ENCODE measurements at regions not wholly inside any gene's neighbourhood (a gene's known extent, or its start where the extent isn't known, plus 50 kb on each side); places are given as distances from the start of the nearest gene placed in this dataset.

DNA sequence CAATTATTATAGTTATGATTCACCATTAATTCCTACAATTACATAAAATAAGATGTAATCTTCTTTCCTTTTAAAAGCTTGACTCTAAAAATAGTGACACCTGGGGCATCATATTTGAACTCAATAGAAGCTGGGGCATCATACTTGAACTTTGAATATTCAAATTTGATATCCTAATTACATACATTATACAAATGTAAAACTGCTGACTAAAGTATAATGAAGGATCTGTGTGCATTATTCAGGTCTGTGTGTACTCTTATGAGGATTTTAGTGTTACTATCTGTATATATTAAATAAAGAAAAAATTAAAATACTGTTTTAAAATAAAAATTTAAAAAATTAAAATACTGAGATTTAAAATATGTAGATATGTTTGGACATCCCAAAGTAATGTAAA lies 696.9 kb upstream of the FBXO33 start:
- TF ChIP-seq ESRRA (IDR thresholded peaks at IDR 0.05; ENCODE audit: borderline replicate concordance, low read length) (no peak), HDAC2 (IDR thresholded peaks at IDR 0.05) (no peak), BHLHE40 (IDR thresholded peaks at IDR 0.05; ENCODE audit: low read depth, low read length) (no peak), NPAS2 (CRISPR knock-in tag; IDR thresholded peaks at IDR 0.05; ENCODE audit: borderline replicate concordance) (no peak), EP300 (IDR thresholded peaks at IDR 0.05) (no peak)
- TF ChIP-seq, protein P1, sequence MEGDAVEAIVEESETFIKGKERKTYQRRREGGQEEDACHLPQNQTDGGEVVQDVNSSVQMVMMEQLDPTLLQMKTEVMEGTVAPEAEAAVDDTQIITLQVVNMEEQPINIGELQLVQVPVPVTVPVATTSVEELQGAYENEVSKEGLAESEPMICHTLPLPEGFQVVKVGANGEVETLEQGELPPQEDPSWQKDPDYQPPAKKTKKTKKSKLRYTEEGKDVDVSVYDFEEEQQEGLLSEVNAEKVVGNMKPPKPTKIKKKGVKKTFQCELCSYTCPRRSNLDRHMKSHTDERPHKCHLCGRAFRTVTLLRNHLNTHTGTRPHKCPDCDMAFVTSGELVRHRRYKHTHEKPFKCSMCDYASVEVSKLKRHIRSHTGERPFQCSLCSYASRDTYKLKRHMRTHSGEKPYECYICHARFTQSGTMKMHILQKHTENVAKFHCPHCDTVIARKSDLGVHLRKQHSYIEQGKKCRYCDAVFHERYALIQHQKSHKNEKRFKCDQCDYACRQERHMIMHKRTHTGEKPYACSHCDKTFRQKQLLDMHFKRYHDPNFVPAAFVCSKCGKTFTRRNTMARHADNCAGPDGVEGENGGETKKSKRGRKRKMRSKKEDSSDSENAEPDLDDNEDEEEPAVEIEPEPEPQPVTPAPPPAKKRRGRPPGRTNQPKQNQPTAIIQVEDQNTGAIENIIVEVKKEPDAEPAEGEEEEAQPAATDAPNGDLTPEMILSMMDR (IDR thresholded peaks at IDR 0.05) = no peak
- TF ChIP-seq, protein P2, sequence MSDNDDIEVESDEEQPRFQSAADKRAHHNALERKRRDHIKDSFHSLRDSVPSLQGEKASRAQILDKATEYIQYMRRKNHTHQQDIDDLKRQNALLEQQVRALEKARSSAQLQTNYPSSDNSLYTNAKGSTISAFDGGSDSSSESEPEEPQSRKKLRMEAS (IDR thresholded peaks at IDR 0.05) = no peak

Data from A549 (cell line).